DMS 273 (cell line): ENCODE measurements at regions not wholly inside any gene's neighbourhood (a gene's known extent, or its start where the extent isn't known, plus 50 kb on each side); places are given as distances from the start of the nearest gene placed in this dataset.
"Not testable (repeated sequence)": the region's sequence is repeated elsewhere in the genome, so short reads cannot be mapped to it uniquely, and the experiment has no call there.

Source experiments
- DNase-seq: peaks from one replicate; lab custom pipeline; 2025; ENCODE audit not compliant: unreplicated experiment; lab: John Stamatoyannopoulos, UW

- DNase-seq, result no peak
Observed at GRCh38 chr7:13628239-13629001, 361.0 kb downstream of the ETV1 start.

GRCh38 chr7:13631207-13632049 lies 358.0 kb downstream of the ETV1 start:
- not testable (repeated sequence) for DNase-seq

DNA sequence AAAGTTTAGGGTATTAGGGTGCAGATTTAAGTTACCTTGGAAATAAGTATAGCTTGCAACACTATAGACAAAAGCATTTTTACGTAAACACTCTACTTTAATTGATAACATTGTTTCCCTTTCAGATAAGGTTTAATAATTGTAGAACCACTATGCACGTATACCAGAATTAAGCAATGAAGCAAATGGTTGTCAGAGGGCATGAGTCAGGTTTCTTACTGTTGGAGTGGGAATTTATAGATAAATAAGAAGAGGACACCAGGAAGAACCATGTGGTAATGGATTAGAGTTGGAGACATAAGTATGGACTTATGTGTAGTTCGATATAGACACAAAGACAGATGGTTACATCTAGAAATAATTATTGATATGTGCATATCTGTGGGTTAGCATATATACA lies 355.6 kb downstream of the ETV1 start:
- DNase-seq, result no peak

- DNase-seq, result peak; percentile 96
Observed at GRCh38 chr7:13639396-13639795, 350.1 kb downstream of the ETV1 start.

DNA sequence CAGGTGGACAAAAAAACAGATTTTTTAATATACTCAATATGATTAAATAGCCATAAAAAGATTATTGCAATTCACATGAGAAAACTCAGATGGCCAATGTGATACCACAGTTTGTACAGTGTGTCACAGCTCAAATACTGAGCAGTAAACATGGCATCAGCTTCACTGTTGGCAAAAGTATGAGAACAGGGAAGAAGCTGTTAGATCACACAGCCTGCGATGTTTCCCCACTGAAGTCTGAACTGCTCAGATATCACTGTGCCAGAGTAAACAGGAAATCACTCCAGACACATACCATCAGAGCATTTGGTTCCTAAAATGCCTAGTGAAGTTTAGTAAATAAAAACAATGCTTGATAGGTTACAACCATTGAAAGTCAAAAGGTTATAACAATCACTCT lies 347.8 kb downstream of the ETV1 start:
- DNase-seq, result peak; percentile 12

GRCh38 chr7:13651167-13651566 lies 338.3 kb downstream of the ETV1 start:
- DNase-seq, result no peak

- no peak for DNase-seq
Observed at GRCh38 chr7:13656330-13656729, 333.1 kb downstream of the ETV1 start.

GRCh38 chr7:13673290-13673689 lies 316.2 kb downstream of the ETV1 start:
- DNase-seq, result no peak

GRCh38 chr7:13682626-13683025 lies 306.8 kb downstream of the ETV1 start:
- no peak for DNase-seq

DNA sequence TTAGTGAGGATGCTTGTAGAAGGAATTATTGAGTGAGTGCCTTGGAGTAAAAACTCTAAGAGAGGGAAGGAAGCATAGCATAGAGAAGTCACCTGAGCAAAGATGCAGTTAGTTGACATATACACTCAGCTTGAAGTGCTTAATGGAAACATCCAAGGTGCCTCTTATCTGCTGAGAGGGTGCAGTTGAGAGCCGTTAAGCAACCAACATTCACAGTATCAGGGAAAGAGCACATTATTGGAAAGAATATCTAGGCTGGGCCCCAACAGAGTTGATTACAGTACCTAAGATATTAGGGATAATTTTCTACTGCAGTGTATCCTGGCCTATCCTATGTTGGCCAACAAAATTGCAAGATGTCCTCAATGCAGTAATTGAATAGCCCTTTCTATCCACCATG lies 302.0 kb downstream of the ETV1 start:
- DNase-seq, result no peak

DNA sequence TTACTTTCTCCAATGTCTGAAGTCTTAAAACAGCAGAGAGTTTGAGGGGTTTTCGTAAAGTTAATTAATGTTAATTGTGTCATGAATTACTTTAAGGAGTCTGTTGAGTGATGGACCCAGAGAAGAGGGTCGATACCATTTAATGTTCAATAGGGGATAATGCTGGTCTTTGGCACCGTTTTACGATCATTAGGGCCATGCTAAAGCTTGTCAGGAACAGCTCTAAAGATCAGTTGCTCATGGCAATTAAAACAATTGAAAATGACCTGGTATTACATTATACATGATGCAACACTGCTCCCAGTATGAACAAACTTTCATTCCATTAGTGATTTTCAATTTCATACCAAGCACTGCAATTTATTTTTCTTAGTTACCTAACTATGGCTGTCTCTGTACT lies 296.9 kb downstream of the ETV1 start:
- DNase-seq, result no peak

DNA sequence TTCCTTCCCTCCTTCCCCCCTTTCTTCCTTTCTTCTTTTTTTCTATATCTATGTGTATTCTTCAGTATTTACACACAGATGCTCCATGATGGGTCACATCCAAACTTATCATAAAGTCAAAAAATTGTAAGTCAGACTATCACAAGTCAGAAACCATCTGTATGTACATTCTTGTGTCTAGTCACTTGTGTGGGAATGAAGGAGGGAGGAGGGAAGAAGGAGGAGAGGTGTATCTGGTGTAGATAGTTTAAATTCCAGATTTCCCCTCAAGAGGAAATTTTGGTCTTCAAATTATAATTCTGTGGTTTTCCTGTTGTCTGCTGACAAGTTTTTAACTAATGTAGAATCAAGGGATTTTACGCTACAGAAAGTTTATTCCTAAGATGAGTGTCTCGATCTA lies 287.2 kb downstream of the ETV1 start:
- no peak for DNase-seq

GRCh38 chr7:13708670-13709069 lies 280.8 kb downstream of the ETV1 start:
- DNase-seq, result no peak

DNA sequence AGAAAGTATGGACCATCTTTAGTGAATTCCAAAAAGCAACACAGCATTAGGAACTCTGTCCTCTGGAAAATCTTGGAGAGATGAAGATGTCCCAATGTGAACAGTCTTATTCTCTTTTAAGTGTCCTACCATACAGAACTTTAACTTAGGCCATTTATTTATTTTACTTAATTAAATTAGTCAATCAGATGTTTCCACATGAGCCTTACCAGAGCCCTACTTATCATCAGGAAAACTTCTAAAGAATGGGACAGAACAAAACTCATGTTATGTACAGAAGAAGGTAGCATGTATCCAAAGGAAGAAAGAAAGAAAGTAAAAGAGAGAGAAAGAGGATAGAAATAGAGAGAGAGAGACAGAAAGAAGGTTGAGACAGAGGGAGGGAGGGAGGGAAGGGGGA lies 276.4 kb downstream of the ETV1 start:
- DNase-seq, result no peak

- no peak for DNase-seq
Observed at GRCh38 chr7:13715534-13715933, 273.9 kb downstream of the ETV1 start.

DNA sequence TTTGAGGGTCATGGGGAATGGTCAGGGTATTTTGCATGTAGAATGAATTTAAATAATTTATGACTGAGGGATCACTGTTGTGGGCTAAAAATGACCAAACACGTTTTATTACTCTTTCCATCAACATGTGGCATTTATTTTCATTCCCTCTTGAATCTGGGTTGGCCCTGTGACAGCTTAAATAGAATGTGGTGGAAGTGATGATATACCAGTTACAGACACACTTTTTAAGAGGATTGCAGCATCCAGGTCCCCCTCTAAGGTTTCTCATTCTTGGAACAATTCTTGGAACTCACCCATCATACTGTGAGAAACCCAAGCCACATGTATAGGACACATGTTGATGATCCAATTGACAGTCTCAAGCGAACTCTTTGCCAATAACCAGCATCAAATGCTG lies 272.4 kb downstream of the ETV1 start:
- peak; percentile 76 for DNase-seq

DNA sequence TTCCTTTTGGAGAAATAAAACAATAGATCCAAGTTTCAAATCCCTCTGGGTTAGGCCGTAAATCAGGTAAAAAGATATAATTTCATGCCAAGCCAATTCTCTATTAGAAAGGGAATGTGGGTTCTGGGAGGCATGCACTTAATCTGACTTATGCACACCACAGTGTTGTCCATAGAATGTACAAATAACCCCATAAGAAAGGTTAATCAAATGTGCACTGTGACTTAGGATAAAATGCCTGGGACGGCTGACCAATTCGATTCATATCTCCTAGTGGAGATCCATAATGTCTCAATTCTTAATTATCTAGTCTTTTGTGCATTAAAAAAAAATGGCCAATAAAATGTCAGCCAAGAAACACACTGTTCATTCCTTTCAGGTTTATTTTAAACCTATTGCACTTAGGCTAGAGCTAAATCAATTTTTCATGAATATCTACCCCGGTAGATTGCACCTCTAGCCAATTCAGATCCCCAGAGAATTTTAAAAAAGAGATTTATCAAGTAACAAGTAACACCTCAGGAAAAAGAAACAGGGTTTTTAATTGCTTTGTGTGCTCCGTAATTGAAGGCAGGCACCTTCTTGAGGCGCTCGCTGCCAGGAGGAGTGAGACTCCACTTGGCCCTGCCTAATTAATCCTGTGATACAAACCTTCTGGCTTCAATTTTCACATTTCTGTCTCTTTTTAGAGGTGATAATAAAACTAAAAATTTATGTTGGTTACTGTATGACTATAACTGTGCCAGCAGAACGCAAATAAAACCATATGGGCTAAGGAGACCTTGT lies 265.1 kb downstream of the ETV1 start:
- peak; percentile 67 for DNase-seq

GRCh38 chr7:13724977-13725566 lies 264.4 kb downstream of the ETV1 start:
- peak; percentile 67 for DNase-seq

DNA sequence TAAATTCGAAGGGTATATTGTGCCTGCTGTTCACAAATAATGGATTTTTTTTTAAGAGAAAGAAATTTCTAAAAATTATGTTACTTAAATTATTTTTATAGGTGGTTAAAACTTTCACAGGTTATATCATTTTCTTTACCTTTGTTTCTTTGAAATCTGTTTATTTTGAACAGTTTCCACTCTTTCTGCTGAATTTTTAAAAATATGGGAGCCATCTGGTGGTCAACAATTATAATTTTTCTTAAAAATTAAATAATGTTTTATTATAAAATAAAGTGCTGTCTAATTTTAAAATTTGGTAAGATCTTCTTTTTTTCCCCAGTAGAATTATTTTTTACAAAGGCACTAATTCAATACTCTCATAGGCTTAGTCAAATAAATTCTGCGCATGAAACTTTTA lies 263.9 kb downstream of the ETV1 start:
- DNase-seq, result no peak

DNA sequence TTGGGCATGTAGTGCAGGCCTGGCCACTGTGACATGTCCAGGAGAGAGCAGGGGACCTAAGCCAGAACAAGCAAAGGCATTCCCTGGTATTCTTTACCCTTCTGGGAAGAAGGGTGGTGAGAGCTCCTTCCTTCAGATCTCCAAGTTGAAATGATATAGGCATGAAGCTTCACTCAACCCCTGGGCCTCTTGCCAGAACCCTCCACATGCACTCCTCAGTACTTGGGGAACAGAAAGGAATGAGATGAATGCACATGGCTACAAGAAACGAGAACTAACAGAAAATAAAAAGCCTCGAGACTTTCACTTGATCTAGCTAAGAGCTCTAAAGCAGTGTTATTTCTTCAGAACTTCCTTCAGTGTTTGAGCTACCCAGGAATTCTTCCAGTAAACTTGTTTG lies 262.2 kb downstream of the ETV1 start:
- DNase-seq, result peak; percentile 31

DNA sequence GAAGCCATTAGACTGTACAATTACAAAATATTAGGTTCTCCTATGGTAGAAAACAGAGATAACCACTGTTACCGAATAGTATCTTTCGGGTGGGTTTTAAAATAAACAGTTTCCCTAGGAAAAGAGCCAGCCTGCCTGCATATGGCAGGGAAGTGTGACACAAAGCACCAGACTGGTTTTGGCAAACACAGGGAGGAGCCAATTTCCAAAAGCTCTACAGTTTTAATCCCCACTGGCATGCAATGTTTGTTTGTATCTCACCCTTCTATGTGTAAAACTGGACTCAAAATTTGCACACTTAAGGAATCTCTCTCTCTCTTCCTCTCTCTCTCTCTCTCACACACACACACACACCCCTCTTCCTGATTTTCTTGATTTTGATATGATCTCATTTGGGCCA lies 261.7 kb downstream of the ETV1 start:
- DNase-seq, result no peak
